Right lobe of liver (tissue), 6 donors: ENCODE measurements at regions not wholly inside any gene's neighbourhood (a gene's known extent, or its start where the extent isn't known, plus 50 kb on each side); places are given as distances from the start of the nearest gene placed in this dataset.
A peak's percentile ranks its signal among the peaks of the same experiment; 100 is the strongest.

Experiments used
- ATAC-seq, 4 donors: fragments of 200-7000 bp; cut with Tn5 transposase; one replicate each; pipeline ENCODE4 v1.9.1; 2020; ENCODE audit warnings: mild to moderate bottlenecking in 4 of 4, moderate library complexity in 4 of 4
- DNase-seq, 3 donors: peaks; one replicate each; pipeline ENCODE4 v3.0.0-alpha.2; 2020
- H3K27ac ChIP-seq, 3 donors: fragments of 200-600 bp; one replicate each; pipeline ENCODE4 v1.8.0; 2022
- H3K27me3 ChIP-seq, 2 donors: fragments of 200-600 bp; one replicate each; pipeline ENCODE4 v1.8.0; 2022
- H3K36me3 ChIP-seq, 4 donors: fragments of 200-600 bp; sonication (generic) in 1 of 4; one replicate each; pipeline versions ENCODE4 v1.5.1 to v1.8.0; 2017 to 2022; ENCODE audit warnings: control low read depth in 1 of 4
- H3K4me1 ChIP-seq, 4 donors: fragments of 200-600 bp; sonication (generic) in 1 of 4; one replicate each; pipeline versions ENCODE4 v1.5.1 to v1.8.0; 2017 to 2022; ENCODE audit warnings: control low read depth in 1 of 4
- H3K4me3 ChIP-seq, 3 donors: fragments of 200-600 bp; one replicate each; pipeline ENCODE4 v1.8.0; 2022
- H3K9me3 ChIP-seq, 4 donors: fragments of 200-600 bp; sonication (generic) in 1 of 4; one replicate each; pipeline versions ENCODE4 v1.5.1 to v1.8.0; 2017 to 2022; ENCODE audit warnings: control low read depth in 1 of 4
- POLR2A ChIP-seq: fragments of 450-650 bp; IDR thresholded peaks from one replicate; pipeline ENCODE4 v1.6.1; 2017; ENCODE audit warnings: antibody characterized with exemption, mild to moderate bottlenecking
- WGBS: methylation state at CpG from one replicate; pipeline ENCODE4 v1.1.6; 2018; ENCODE audit warnings: low coverage, low lambda C conversion rate; ENCODE audit not compliant: insufficient coverage; ENCODE audit errors: missing lambda C conversion rate; 5-methylcytosine and 5-hydroxymethylcytosine counted together
- intact Hi-C, 2 donors: fragments of 100-400 bp; cut with DNase I; formaldehyde crosslinking; loops; one replicate each; pipeline versions ENCODE4 v1.11.2 to v1.14.1; 2022
- TF ChIP-seq, protein P1 (sequence below), 4 donors: fragments of 200-600 bp in 3 of 4; fragments of 450-650 bp in 1 of 4; IDR thresholded peaks; one replicate each; pipeline versions ENCODE4 v1.5.1 to v1.8.0; 2016 to 2022; ENCODE audit warnings: antibody characterized with exemption in 4 of 4, mild to moderate bottlenecking in 2 of 4
- donor health status: DM: no; HTN: yes; CAD: no.
- donor health status: DM: no; HTN: no; CAD: no.
- donor health status: DM: no; HTN: no; CAD: no.
- donor health status: DM: no; HTN: yes; CAD: no.
- donor health status: DM: no; HTN: yes; CAD: no.

DNA sequence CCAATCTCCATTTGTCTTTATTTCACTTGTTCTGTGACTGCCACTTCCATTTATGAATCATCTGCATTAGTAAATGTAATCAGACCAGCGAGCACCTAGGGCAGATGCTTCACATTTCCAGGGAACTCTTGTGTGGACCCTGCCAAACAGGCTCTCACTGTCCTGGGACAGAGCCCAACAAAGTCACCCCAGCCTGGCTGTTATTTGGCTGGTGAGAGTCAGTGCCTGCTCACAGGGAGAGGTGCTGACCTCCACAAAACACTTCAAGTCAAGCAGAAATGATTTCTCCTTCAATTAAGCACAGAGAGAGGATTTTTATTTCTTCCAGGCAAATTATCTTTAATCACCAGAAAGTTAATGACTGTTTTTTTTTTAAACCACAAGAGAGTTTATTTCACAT, 568.0 kb downstream of the MTRR start:
- Histone ChIP-seq H3K4me3 (no peak overlapping the region), H3K27ac (no peak overlapping the region), H3K36me3 (no peaks in the 10 kb centered on the region), H3K4me1 (no peaks in the 10 kb centered on the region), H3K9me3 (no peaks in the 10 kb centered on the region), H3K27me3 (no peaks in the 10 kb centered on the region)
- TF ChIP-seq, protein P1, sequence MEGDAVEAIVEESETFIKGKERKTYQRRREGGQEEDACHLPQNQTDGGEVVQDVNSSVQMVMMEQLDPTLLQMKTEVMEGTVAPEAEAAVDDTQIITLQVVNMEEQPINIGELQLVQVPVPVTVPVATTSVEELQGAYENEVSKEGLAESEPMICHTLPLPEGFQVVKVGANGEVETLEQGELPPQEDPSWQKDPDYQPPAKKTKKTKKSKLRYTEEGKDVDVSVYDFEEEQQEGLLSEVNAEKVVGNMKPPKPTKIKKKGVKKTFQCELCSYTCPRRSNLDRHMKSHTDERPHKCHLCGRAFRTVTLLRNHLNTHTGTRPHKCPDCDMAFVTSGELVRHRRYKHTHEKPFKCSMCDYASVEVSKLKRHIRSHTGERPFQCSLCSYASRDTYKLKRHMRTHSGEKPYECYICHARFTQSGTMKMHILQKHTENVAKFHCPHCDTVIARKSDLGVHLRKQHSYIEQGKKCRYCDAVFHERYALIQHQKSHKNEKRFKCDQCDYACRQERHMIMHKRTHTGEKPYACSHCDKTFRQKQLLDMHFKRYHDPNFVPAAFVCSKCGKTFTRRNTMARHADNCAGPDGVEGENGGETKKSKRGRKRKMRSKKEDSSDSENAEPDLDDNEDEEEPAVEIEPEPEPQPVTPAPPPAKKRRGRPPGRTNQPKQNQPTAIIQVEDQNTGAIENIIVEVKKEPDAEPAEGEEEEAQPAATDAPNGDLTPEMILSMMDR (IDR thresholded peaks at IDR 0.05), result no peak
- no peak for TF ChIP-seq POLR2A
- 36% methylated on average over 1 of the region's 1 CpG for WGBS
- DNase-seq (no peak), ATAC-seq (no peak)
- intact Hi-C loops, result no loop called here

DNA sequence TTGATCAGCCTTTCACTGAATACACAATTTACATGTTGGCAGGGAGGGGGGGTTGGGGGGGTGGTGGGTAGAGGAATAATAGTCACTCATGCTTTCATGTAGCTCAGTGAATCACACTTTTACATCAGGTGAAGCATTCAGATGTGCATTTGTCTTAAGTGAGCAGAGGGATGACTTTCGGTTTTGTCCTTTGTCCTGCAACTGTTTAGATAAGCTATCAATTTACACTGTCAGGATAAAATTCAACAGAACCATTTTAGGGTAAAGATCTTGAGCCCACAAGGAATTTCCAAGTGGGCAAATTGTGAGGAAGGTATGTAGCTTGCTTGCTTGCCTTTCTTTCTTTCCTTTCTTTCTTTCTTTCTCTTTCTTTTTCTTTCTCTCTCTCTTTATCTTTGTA, 576.2 kb downstream of the MTRR start:
- no peaks in the 10 kb centered on the region for H3K4me1 ChIP-seq
- WGBS, result 20% methylated on average over 1 of the region's 1 CpG
- intact Hi-C loops, result no loop called here
- no peaks in the 10 kb centered on the region for H3K27me3 ChIP-seq
- ATAC-seq (no peak), DNase-seq (no peak)
- no peaks in the 10 kb centered on the region for H3K9me3 ChIP-seq
- TF ChIP-seq, protein P1 (IDR thresholded peaks at IDR 0.05), result no peak
- no peak for TF ChIP-seq POLR2A
- H3K36me3 ChIP-seq, result no peaks in the 10 kb centered on the region
- no peak overlapping the region for H3K4me3 ChIP-seq
- no peak overlapping the region for H3K27ac ChIP-seq

DNA sequence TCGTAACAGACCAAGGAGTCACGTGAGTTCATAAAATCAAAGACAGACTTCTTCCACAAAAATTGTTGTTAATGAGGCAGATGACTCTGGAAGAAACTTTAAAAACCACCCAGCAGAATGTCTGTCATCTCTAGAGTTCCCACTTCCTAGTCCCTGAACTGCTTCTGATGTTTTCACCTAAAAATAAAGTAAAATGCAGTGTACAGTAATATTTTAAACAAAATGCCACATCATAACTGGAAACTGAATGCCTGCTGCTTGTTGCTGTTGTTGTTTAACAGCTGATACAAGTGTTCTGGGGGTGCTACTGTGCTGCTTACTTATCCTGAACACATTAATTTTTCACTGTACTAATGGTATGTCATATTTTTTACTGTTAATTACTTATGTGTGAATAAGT, 577.2 kb downstream of the MTRR start:
- ATAC-seq (no peak), DNase-seq (no peak)
- no peak overlapping the region for H3K4me3 ChIP-seq
- 53% methylated on average over 2 of the region's 2 CpGs for WGBS
- TF ChIP-seq, protein P1 (IDR thresholded peaks at IDR 0.05), result no peak
- TF ChIP-seq POLR2A, result no peak
- H3K4me1 ChIP-seq, result no peaks in the 10 kb centered on the region
- H3K27ac ChIP-seq, result no peak overlapping the region
- no peaks in the 10 kb centered on the region for H3K36me3 ChIP-seq
- no peaks in the 10 kb centered on the region for H3K9me3 ChIP-seq
- H3K27me3 ChIP-seq, result no peaks in the 10 kb centered on the region
- intact Hi-C loops, result no loop called here

DNA sequence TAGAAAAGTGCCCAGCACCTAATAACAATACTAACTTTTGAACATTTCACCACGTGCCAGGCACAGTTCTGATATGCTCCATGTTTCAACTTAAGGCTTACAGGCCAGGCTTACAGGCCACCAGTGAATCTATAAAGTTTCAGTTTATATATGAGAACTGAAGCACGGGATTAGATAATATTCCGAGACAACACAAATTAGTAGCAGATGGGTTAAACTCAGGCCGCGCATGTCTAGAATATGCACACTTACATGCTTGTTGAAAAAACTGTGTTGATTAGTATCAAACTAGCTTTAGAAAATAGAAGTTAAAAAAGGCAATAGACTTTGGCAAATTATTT, 587.9 kb downstream of the MTRR start:
- no peak for ATAC-seq
- Histone ChIP-seq H3K9me3 (no peaks in the 10 kb centered on the region), H3K4me3 (peak overlapping the region in 2 of 3 donors; percentile 74 to 91), H3K27me3 (no peaks in the 10 kb centered on the region), H3K27ac (peak overlapping the region; percentile 23 to 70 (median 49)), H3K4me1 (peaks cover 0 to 13% (median 2%) of the 10 kb centered on the region in 4 donors), H3K36me3 (peaks cover 0 to 7% (median 2%) of the 10 kb centered on the region in 4 donors)
- TF ChIP-seq, protein P1 (IDR thresholded peaks at IDR 0.05), result no peak
- no peak for TF ChIP-seq POLR2A
- intact Hi-C loops, result no loop called here
- 77% methylated on average over 5 of the region's 5 CpGs for WGBS
- no peak for DNase-seq
